Limb (tissue), 2 donors: ENCODE measurements at regions not wholly inside any gene's neighbourhood (a gene's known extent, or its start where the extent isn't known, plus 50 kb on each side); places are given as distances from the start of the nearest gene placed in this dataset.
"Not testable (repeated sequence)": the region's sequence is repeated elsewhere in the genome, so short reads cannot be mapped to it uniquely, and the experiment has no call there.

Source experiments
- DNase-seq, 2 donors: peaks; one replicate each; pipeline ENCODE4 v3.0.0-alpha.2; 2016; ENCODE audit errors: extremely low spot score in 2 of 2

- no peak for DNase-seq
These were observed 304.5 kb upstream of the DIPK2B start for GRCh38 chrX:45505214-45505613.

- not testable (repeated sequence) for DNase-seq
These were observed 303.2 kb upstream of the DIPK2B start for GRCh38 chrX:45503787-45504362.

GRCh38 chrX:45502396-45502795 lies 301.7 kb upstream of the DIPK2B start:
- DNase-seq: no peak

- DNase-seq: no peak
These were observed 296.6 kb upstream of the DIPK2B start for GRCh38 chrX:45497290-45497689.

- no peak for DNase-seq
These were observed 285.0 kb upstream of the DIPK2B start for GRCh38 chrX:45485719-45486118.

GRCh38 chrX:45479835-45480422 lies 279.3 kb upstream of the DIPK2B start:
- DNase-seq: no peak

GRCh38 chrX:45479196-45479834 lies 278.6 kb upstream of the DIPK2B start:
- DNase-seq: no peak

GRCh38 chrX:45472968-45473367 lies 272.3 kb upstream of the DIPK2B start:
- no peak for DNase-seq

- not testable (repeated sequence) for DNase-seq
These were observed 266.9 kb upstream of the DIPK2B start for GRCh38 chrX:45467537-45467936.

GRCh38 chrX:45455732-45456131 lies 255.1 kb upstream of the DIPK2B start:
- not testable (repeated sequence) for DNase-seq

- no peak for DNase-seq
These were observed 253.6 kb upstream of the DIPK2B start for GRCh38 chrX:45454290-45454689.

- DNase-seq: no peak
These were observed 249.3 kb upstream of the DIPK2B start for GRCh38 chrX:45449982-45450381.

GRCh38 chrX:45447995-45448394 lies 247.3 kb upstream of the DIPK2B start:
- no peak for DNase-seq

GRCh38 chrX:45447331-45447730 lies 246.7 kb upstream of the DIPK2B start:
- no peak for DNase-seq

- DNase-seq: no peak
These were observed 245.2 kb upstream of the DIPK2B start for GRCh38 chrX:45445745-45446412.

GRCh38 chrX:45437186-45437585 lies 236.5 kb upstream of the DIPK2B start:
- DNase-seq: no peak

GRCh38 chrX:45435481-45435880 lies 234.8 kb upstream of the DIPK2B start:
- no peak for DNase-seq

- DNase-seq: no peak
These were observed 233.6 kb upstream of the DIPK2B start for GRCh38 chrX:45434231-45434630.

GRCh38 chrX:45428831-45429230 lies 228.2 kb upstream of the DIPK2B start:
- no peak for DNase-seq

- DNase-seq: no peak
These were observed 223.7 kb upstream of the DIPK2B start for GRCh38 chrX:45424326-45424725.

GRCh38 chrX:45422216-45422925 lies 221.7 kb upstream of the DIPK2B start:
- no peak for DNase-seq

- DNase-seq: no peak
These were observed 221.1 kb upstream of the DIPK2B start for GRCh38 chrX:45421806-45422205.
